ACHN (cell line): ENCODE measurements at regions not wholly inside any gene's neighbourhood (a gene's known extent, or its start where the extent isn't known, plus 50 kb on each side); places are given as distances from the start of the nearest gene placed in this dataset.

Experiments used
- DNase-seq: peaks from one replicate; pipeline ENCODE4 v3.0.0-alpha.2; 2015
- in situ Hi-C: cut with HindIII; loops from 2 replicates; pipeline ENCODE4 v1.10.0; 2017; ENCODE audit warnings: low sequenced_read_pairs, low pct_ligation_motif_present, low pct_unique_long_range_greater_than_20kb

- in situ Hi-C loops, result no loop called here
- DNase-seq, result no peak
Observed at GRCh38 chrX:10021461-10022272, 54.5 kb downstream of the CLDN34 start.

GRCh38 chrX:10022273-10022541 is 55.0 kb downstream of the CLDN34 start:
- DNase-seq, result no peak
- in situ Hi-C loops, result no loop called here

GRCh38 chrX:10022580-10023245 is 55.6 kb downstream of the CLDN34 start:
- in situ Hi-C loops, result no loop called here
- no peak for DNase-seq

GRCh38 chrX:10023821-10024220 is 56.7 kb downstream of the CLDN34 start:
- no peak for DNase-seq
- in situ Hi-C loops, result no loop called here

GRCh38 chrX:10025742-10026493 is 58.8 kb downstream of the CLDN34 start:
- in situ Hi-C loops, result no loop called here

GRCh38 chrX:10028283-10029104 is 61.3 kb downstream of the CLDN34 start:
- no peak for DNase-seq
- in situ Hi-C loops, result no loop called here

More at GRCh38 chrX:10025742-10026493, 58.8 kb downstream of the CLDN34 start:
- DNase-seq, result no peak

GRCh38 chrX:10030570-10030969 is 63.4 kb downstream of the CLDN34 start:
- in situ Hi-C loops, result no loop called here
- DNase-seq, result no peak

- in situ Hi-C loops, result no loop called here
- DNase-seq, result no peak
Observed at GRCh38 chrX:10031746-10032145, 64.6 kb downstream of the CLDN34 start.

GRCh38 chrX:10032147-10032546 is 65.0 kb downstream of the CLDN34 start:
- DNase-seq, result no peak
- in situ Hi-C loops, result no loop called here

GRCh38 chrX:10033375-10034007 is 66.3 kb downstream of the CLDN34 start:
- in situ Hi-C loops, result no loop called here
- DNase-seq, result no peak

GRCh38 chrX:10034740-10035260 is 67.6 kb downstream of the CLDN34 start:
- in situ Hi-C loops, result no loop called here
- no peak for DNase-seq

GRCh38 chrX:10038585-10038984 is 71.4 kb downstream of the CLDN34 start:
- in situ Hi-C loops, result no loop called here
- no peak for DNase-seq

GRCh38 chrX:10039821-10040793 is 72.9 kb downstream of the CLDN34 start:
- peak; percentile 60 for DNase-seq
- in situ Hi-C loops, result no loop called here

- in situ Hi-C loops, result no loop called here
- no peak for DNase-seq
Observed at GRCh38 chrX:10040961-10041360, 73.8 kb downstream of the CLDN34 start.

GRCh38 chrX:10041383-10041782 is 74.2 kb downstream of the CLDN34 start:
- in situ Hi-C loops, result no loop called here
- peak; percentile 88 for DNase-seq

GRCh38 chrX:10042055-10042454 is 74.9 kb downstream of the CLDN34 start:
- DNase-seq, result no peak
- in situ Hi-C loops, result no loop called here

- in situ Hi-C loops, result no loop called here
- DNase-seq, result no peak
Observed at GRCh38 chrX:10043386-10043785, 76.2 kb downstream of the CLDN34 start.
